DND-41 (cell line): ENCODE measurements at regions not wholly inside any gene's neighbourhood (a gene's known extent, or its start where the extent isn't known, plus 50 kb on each side); places are given as distances from the start of the nearest gene placed in this dataset.
"Not testable (repeated sequence)": the region's sequence is repeated elsewhere in the genome, so short reads cannot be mapped to it uniquely, and the experiment has no call there.

Source experiments
- EZH2 ChIP-seq: IDR thresholded peaks from 3 replicates; pipeline ENCODE4 v1.6.1; 2012; ENCODE audit warnings: borderline replicate concordance, low read depth, mild to moderate bottlenecking, moderate library complexity, low read length, inconsistent platforms; ENCODE audit not compliant: severe bottlenecking
- TF ChIP-seq, protein P1 (sequence below): IDR thresholded peaks from 2 replicates; pipeline ENCODE4 v1.5.1; 2012; ENCODE audit warnings: borderline replicate concordance, low read length, moderate library complexity, mild to moderate bottlenecking; ENCODE audit not compliant: poor library complexity, severe bottlenecking; ENCODE audit errors: extremely low read depth

GRCh38 chr14:105718787-105719186 lies 192.4 kb downstream of the TMEM121 start:
- TF ChIP-seq, protein P1, sequence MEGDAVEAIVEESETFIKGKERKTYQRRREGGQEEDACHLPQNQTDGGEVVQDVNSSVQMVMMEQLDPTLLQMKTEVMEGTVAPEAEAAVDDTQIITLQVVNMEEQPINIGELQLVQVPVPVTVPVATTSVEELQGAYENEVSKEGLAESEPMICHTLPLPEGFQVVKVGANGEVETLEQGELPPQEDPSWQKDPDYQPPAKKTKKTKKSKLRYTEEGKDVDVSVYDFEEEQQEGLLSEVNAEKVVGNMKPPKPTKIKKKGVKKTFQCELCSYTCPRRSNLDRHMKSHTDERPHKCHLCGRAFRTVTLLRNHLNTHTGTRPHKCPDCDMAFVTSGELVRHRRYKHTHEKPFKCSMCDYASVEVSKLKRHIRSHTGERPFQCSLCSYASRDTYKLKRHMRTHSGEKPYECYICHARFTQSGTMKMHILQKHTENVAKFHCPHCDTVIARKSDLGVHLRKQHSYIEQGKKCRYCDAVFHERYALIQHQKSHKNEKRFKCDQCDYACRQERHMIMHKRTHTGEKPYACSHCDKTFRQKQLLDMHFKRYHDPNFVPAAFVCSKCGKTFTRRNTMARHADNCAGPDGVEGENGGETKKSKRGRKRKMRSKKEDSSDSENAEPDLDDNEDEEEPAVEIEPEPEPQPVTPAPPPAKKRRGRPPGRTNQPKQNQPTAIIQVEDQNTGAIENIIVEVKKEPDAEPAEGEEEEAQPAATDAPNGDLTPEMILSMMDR = not testable (repeated sequence)
- TF ChIP-seq EZH2 = not testable (repeated sequence)
